GM18867 (cell line): ENCODE measurements at regions not wholly inside any gene's neighbourhood (a gene's known extent, or its start where the extent isn't known, plus 50 kb on each side); places are given as distances from the start of the nearest gene placed in this dataset.
"Not testable (repeated sequence)": the region's sequence is repeated elsewhere in the genome, so short reads cannot be mapped to it uniquely, and the experiment has no call there.

Experiments
- ATAC-seq: cut with Tn5 transposase; IDR thresholded peaks from one replicate; pipeline ENCODE4 v1.9.1; 2021; ENCODE audit warnings: mild to moderate bottlenecking, moderate library complexity; ENCODE audit not compliant: unreplicated experiment

- ATAC-seq: no peak
Observed at GRCh38 chr12:127810041-127810440, 456.9 kb upstream of the TMEM132C start.

DNA sequence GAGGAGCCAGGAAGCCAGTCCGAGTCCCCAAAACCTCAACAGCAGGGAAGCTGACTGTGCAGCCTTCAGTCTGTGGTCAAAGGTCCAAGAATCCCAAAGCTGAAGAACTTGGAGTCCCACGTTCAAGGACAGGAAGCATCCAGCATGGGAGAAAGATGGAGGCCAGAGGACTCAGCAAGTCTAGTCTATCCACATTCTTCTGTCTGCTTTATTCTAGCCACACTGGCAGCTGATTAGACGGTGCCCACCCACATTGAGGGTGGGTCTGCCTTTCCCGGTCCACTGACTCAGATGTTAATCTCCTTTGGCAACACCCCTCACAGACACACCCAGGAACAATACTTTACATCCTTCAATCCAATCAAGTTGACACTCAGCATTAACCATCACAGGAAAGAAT is 456.5 kb upstream of the TMEM132C start:
- ATAC-seq: not testable (repeated sequence)

GRCh38 chr12:127811988-127812387 is 455.0 kb upstream of the TMEM132C start:
- ATAC-seq: no peak

GRCh38 chr12:127813147-127813546 is 453.8 kb upstream of the TMEM132C start:
- no peak for ATAC-seq

GRCh38 chr12:127819056-127819455 is 447.9 kb upstream of the TMEM132C start:
- no peak for ATAC-seq

- no peak for ATAC-seq
Observed at GRCh38 chr12:127820271-127820670, 446.7 kb upstream of the TMEM132C start.

DNA sequence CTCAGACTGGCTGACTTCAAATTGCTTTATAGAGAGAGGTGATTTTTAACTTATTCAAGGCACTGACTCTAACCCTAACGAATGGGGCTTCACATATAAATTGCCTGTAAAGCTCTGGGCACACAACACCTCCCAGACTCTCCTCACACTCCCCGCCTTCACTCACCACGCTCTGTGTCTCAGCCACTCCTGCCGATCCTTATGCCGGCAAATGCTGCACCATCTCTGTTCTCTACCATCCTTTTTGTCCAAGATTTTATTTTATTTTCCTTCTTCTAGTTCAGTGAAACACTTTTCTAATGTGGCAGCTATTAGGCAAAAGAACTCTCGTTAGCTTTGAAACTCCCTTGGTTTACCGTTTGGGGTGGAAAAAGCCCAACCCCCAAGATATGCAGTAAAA is 446.1 kb upstream of the TMEM132C start:
- ATAC-seq: no peak

GRCh38 chr12:127822809-127823411 is 444.1 kb upstream of the TMEM132C start:
- no peak for ATAC-seq

GRCh38 chr12:127823801-127824200 is 443.2 kb upstream of the TMEM132C start:
- ATAC-seq: no peak

DNA sequence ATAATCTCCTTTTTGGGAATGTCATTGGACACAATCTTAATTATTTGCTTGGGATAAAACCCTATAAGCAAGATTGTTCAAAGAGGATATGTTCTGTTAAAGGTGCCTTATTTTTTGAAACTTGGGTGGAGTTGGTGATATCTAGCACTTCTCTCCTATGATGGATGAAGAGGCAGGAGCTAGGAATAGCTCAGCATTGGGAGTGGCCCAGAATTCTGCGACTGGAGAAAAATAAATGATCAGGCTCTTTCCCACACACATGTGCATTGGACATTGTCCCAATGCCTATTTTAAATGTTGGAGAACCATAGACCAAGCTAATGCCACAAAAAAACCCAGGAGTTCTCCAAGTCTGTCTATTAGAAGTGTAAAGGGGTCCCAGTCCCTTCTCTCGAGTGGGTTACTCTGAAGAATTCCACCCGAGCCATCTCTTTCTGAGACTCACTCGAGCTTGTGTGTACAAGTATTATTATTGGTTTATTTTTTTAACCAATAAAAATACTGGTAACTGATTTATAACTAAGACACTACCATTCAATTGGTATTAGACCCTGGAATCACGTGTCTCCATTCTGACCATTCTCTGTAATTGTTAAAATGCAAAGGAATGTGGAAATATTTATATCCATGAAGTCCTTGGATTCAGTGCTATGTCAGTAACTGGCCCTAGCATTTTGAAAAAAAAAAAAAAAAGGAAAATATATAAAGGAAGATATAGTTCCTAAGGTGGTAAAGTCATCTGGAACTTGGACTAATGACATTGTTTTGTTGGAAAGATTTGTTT is 437.5 kb upstream of the TMEM132C start:
- ATAC-seq: no peak

GRCh38 chr12:127830065-127830460 is 436.9 kb upstream of the TMEM132C start:
- no peak for ATAC-seq

DNA sequence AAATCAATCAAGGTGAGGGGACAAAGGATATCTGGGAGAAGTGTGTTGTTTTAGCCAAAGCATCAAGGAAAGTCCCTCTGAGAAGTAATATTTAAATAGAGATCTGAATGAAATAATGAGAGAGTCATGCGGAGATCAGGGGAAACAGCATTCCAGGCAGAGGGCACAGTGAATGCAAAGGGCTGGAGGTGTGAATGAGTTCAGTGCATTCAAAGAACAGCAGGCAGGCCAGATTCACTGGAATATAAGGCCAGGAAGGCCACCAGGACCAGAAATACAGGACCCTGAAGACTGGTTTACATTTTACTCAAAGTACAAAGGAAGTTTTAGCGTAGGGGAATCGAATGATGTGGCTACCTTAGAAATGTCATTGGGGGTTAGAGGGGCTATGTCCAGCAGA is 436.2 kb upstream of the TMEM132C start:
- no peak for ATAC-seq

DNA sequence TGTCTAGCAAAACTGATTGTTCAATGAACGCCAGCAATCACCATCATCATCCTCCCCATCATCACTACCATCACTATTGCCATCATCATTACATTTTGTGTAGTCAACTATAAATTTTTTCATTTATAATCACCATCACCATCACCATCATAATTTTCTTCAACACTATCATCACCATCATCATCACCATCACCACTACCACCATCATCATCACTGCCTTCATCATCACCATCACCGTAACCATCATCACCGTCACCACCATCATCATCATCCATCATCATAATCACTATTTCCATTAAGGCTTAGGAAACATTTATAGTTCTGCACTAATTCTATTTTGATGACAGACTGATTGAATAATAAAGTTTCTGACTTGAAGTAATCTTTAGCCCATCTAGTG is 434.8 kb upstream of the TMEM132C start:
- ATAC-seq: no peak

- ATAC-seq: not testable (repeated sequence)
Observed at GRCh38 chr12:127836802-127837201, 430.2 kb upstream of the TMEM132C start.

DNA sequence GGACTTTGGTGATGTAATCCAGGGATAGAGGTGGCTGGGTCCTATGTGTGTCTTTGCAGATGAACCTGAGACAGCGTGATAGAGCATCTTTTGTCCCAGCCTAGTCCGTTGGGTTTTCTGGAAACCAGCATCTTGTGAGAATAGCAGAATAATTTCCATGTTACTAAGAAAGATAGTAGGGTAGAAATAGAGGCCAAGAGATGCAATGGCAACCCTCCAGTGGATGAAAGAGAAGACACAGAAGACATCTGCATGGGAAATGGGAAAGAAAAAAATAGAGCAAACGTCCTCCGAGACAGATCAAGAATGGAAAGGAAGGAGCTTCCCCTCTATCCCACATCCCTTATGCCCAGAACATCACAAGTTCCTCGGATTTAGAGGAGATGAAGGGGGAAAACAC is 409.3 kb upstream of the TMEM132C start:
- no peak for ATAC-seq

DNA sequence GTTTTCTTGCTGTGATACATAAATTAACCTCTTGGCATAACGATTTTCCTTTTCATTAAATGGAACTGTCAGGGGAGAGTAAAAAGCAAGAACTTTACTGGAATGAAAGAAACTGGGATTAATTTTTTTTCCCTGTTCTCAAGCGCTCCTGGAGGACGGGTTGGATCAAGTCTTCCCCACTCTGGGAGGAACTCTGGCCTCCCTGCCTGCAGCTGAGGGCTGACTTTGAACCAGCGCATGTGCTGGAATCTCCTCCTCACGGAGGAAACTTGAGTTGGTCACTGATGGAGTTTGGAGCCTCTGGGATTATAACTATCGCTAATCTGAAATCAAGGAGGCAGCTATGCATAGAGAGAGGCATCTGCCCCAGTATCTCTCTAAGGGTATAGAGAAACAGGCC is 406.4 kb upstream of the TMEM132C start:
- no peak for ATAC-seq

- ATAC-seq: no peak
Observed at GRCh38 chr12:127861406-127861805, 405.6 kb upstream of the TMEM132C start.

GRCh38 chr12:127873306-127873705 is 393.7 kb upstream of the TMEM132C start:
- ATAC-seq: no peak

- no peak for ATAC-seq
Observed at GRCh38 chr12:127881371-127882140, 385.4 kb upstream of the TMEM132C start.

GRCh38 chr12:127883013-127883412 is 384.0 kb upstream of the TMEM132C start:
- ATAC-seq: no peak

DNA sequence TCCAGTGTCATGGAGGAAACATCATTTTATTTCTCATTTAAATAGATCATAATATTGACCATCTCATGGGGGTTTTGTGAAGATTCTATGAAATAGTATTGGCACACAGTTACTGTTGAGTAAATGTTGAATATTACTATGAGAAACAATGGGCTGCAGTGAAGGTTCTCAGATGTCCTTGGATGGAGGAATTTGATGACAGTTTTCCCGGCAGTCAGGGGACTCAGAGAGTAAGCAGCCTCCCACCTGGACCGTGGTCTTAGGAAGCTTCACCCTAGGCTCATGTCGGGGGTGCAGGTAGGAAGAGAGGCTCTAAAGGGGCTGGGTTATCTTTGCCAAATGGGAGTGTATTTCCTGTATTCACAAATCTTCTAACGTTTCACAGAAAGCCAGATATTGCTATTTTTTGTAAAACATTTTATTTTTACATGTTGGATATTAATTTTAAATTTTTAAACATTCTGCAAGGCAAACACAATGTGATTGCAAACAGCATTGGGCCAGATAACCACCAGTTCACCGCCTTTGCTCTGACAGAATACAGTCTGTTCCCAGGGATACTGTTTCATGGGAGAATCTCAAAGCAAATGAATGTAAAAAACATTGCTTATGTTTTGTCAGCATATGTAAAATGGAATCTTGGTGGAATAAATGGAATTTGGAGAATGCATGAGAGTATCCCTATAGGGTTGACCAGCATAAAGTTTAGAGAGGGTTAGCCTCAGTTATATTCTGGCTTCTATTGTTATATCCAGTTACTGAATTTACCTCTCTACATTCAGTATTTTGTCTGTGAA is 380.8 kb upstream of the TMEM132C start:
- no peak for ATAC-seq
